Peyer's patch (tissue), 4 donors: ENCODE measurements at regions not wholly inside any gene's neighbourhood (a gene's known extent, or its start where the extent isn't known, plus 50 kb on each side); places are given as distances from the start of the nearest gene placed in this dataset.
A peak's percentile ranks its signal among the peaks of the same experiment; 100 is the strongest.

Experiments
- DNase-seq, 3 donors: peaks; one replicate each; pipeline ENCODE4 v3.0.0-alpha.2; 2017 to 2019
- H3K27ac ChIP-seq, 4 donors: fragments of 200-600 bp; sonication (generic); one replicate each; pipeline ENCODE4 v1.5.1; 2016 to 2019
- H3K27me3 ChIP-seq, 2 donors: fragments of 200-600 bp; sonication (generic); one replicate each; pipeline ENCODE4 v1.5.1; 2019
- H3K36me3 ChIP-seq, 3 donors: fragments of 200-600 bp; sonication (generic); one replicate each; pipeline ENCODE4 v1.5.1; 2016 to 2019
- H3K4me1 ChIP-seq, 4 donors: fragments of 200-600 bp; sonication (generic); one replicate each; pipeline ENCODE4 v1.5.1; 2016 to 2019
- H3K4me3 ChIP-seq, 4 donors: fragments of 200-600 bp; sonication (generic); 1 replicate in 3 of 4; 2 replicates in 1 of 4; pipeline ENCODE4 v1.5.1; 2016 to 2019; ENCODE audit warnings: mild to moderate bottlenecking in 1 of 4
- H3K9me3 ChIP-seq, 4 donors: fragments of 200-600 bp; sonication (generic); one replicate each; pipeline ENCODE4 v1.5.1; 2016 to 2019; ENCODE audit warnings: mild to moderate bottlenecking in 1 of 4
- CTCF ChIP-seq, 6 experiments: fragments of 450-650 bp in 4 of 6; fragments of 200-600 bp in 2 of 6; sonication (generic) in 1 of 6; IDR thresholded peaks; one replicate each; pipeline ENCODE4 v1.5.1; 2017 to 2019; ENCODE audit warnings: antibody characterized with exemption in 6 of 6, mild to moderate bottlenecking in 3 of 6, moderate library complexity in 1 of 6
- POLR2A ChIP-seq, 2 donors: fragments of 450-650 bp; IDR thresholded peaks; one replicate each; pipeline ENCODE4 v1.5.1; 2017; ENCODE audit warnings: antibody characterized with exemption in 2 of 2, mild to moderate bottlenecking in 2 of 2, moderate library complexity in 2 of 2

- Histone ChIP-seq H3K4me3 (no peak overlapping the region), H3K36me3 (no peaks in the 10 kb centered on the region), H3K27ac (peak overlapping the region; percentile 34 to 69 (median 36)), H3K9me3 (no peaks in the 10 kb centered on the region), H3K27me3 (no peaks in the 10 kb centered on the region), H3K4me1 (peaks cover 0 to 12% (median 2%) of the 10 kb centered on the region in 4 donors)
- peak in 2 of 3 donors; percentile 90 for DNase-seq
- TF ChIP-seq POLR2A (IDR thresholded peaks at IDR 0.05) (no peak), CTCF (IDR thresholded peaks at IDR 0.05) (no peak)
Observed at GRCh38 chr13:50594276-50595051, 249.0 kb downstream of the DLEU7 start.

- no peak for DNase-seq
- TF ChIP-seq CTCF (IDR thresholded peaks at IDR 0.05): no peak
- TF ChIP-seq POLR2A (IDR thresholded peaks at IDR 0.05): no peak
- Histone ChIP-seq H3K4me3 (no peak overlapping the region), H3K27me3 (no peaks in the 10 kb centered on the region), H3K27ac (peak overlapping the region in 1 of 4 donors; percentile 69), H3K9me3 (no peaks in the 10 kb centered on the region), H3K4me1 (peaks cover 0 to 12% (median 2%) of the 10 kb centered on the region in 4 donors), H3K36me3 (no peaks in the 10 kb centered on the region)
Observed at GRCh38 chr13:50595196-50595595, 248.3 kb downstream of the DLEU7 start.

GRCh38 chr13:50596156-50596555, 247.3 kb downstream of the DLEU7 start:
- Histone ChIP-seq H3K36me3 (no peaks in the 10 kb centered on the region), H3K4me3 (no peak overlapping the region), H3K9me3 (no peaks in the 10 kb centered on the region), H3K27me3 (no peaks in the 10 kb centered on the region), H3K4me1 (peaks cover 0 to 12% (median 2%) of the 10 kb centered on the region in 4 donors), H3K27ac (peak overlapping the region in 1 of 4 donors; percentile 69)
- no peak for DNase-seq
- no peak for TF ChIP-seq CTCF (IDR thresholded peaks at IDR 0.05)
- no peak for TF ChIP-seq POLR2A (IDR thresholded peaks at IDR 0.05)

GRCh38 chr13:50596776-50597203, 246.7 kb downstream of the DLEU7 start:
- no peaks in the 10 kb centered on the region for H3K27me3 ChIP-seq
- peak overlapping the region in 1 of 4 donors; percentile 58 for H3K27ac ChIP-seq
- H3K4me3 ChIP-seq: no peak overlapping the region
- peaks cover 0 to 12% (median 2%) of the 10 kb centered on the region in 4 donors for H3K4me1 ChIP-seq
- no peaks in the 10 kb centered on the region for H3K36me3 ChIP-seq
- no peak for DNase-seq
- TF ChIP-seq POLR2A (IDR thresholded peaks at IDR 0.05) (no peak), CTCF (IDR thresholded peaks at IDR 0.05) (no peak)
- H3K9me3 ChIP-seq: no peaks in the 10 kb centered on the region

GRCh38 chr13:50598338-50598737, 245.2 kb downstream of the DLEU7 start:
- Histone ChIP-seq H3K4me1 (peaks cover 0 to 12% (median 2%) of the 10 kb centered on the region in 4 donors), H3K27me3 (no peaks in the 10 kb centered on the region), H3K36me3 (no peaks in the 10 kb centered on the region), H3K9me3 (no peaks in the 10 kb centered on the region), H3K27ac (peak overlapping the region in 1 of 4 donors; percentile 44), H3K4me3 (no peak overlapping the region)
- DNase-seq: peak in 1 of 3 donors; percentile 33
- TF ChIP-seq POLR2A (IDR thresholded peaks at IDR 0.05) (no peak), CTCF (IDR thresholded peaks at IDR 0.05) (no peak)
